Mesenchymal stem cell (in vitro differentiated cells and primary cell): ENCODE measurements at regions not wholly inside any gene's neighbourhood (a gene's known extent, or its start where the extent isn't known, plus 50 kb on each side); places are given as distances from the start of the nearest gene placed in this dataset.

ENCODE experiments used
- DNase-seq: peaks from one replicate; pipeline ENCODE4 v3.0.0-alpha.2; 2013
- H2AFZ ChIP-seq: one replicate; pipeline ENCODE4 v1.6.1; 2013; ENCODE audit warnings: low read depth, mild to moderate bottlenecking, control low read depth, inconsistent platforms, low read length, moderate library complexity
- H2AK5ac ChIP-seq: 2 replicates; pipeline ENCODE4 v1.6.1; 2013; ENCODE audit warnings: low read length, moderate library complexity, mild to moderate bottlenecking, inconsistent platforms; ENCODE audit not compliant: severe bottlenecking
- H2BK120ac ChIP-seq: one replicate; pipeline ENCODE4 v1.6.1; 2013; ENCODE audit warnings: low read depth, mild to moderate bottlenecking, inconsistent platforms, low read length, moderate library complexity
- H2BK12ac ChIP-seq, 2 experiments: one replicate each; pipeline ENCODE4 v1.6.1; 2013; ENCODE audit warnings: inconsistent platforms in 2 of 2, low read length in 2 of 2, mild to moderate bottlenecking in 2 of 2, moderate library complexity in 2 of 2, control low read depth in 1 of 2
- H2BK15ac ChIP-seq: one replicate; pipeline ENCODE4 v1.6.1; 2013; ENCODE audit warnings: mild to moderate bottlenecking, low read depth, inconsistent platforms; ENCODE audit not compliant: poor library complexity, severe bottlenecking
- H2BK5ac ChIP-seq: 2 replicates; pipeline ENCODE4 v1.6.1; 2013; ENCODE audit warnings: low read depth, mild to moderate bottlenecking, low read length, control low read depth, inconsistent platforms; ENCODE audit not compliant: poor library complexity, severe bottlenecking
- H3K14ac ChIP-seq, 2 experiments: one replicate each; pipeline ENCODE4 v1.6.1; 2013; ENCODE audit warnings: inconsistent platforms in 2 of 2, low read length in 2 of 2, control low read depth in 1 of 2, mild to moderate bottlenecking in 1 of 2, moderate library complexity in 1 of 2
- H3K18ac ChIP-seq, 2 experiments: one replicate each; pipeline ENCODE4 v1.6.1; 2013; ENCODE audit warnings: inconsistent platforms in 2 of 2, low read length in 2 of 2, control low read depth in 1 of 2, low read depth in 1 of 2, mild to moderate bottlenecking in 1 of 2
- H3K23ac ChIP-seq, 2 experiments: one replicate each; pipeline ENCODE4 v1.6.1; 2013; ENCODE audit warnings: inconsistent platforms in 2 of 2, low read length in 2 of 2, mild to moderate bottlenecking in 2 of 2, moderate library complexity in 2 of 2, control low read depth in 1 of 2
- H3K27ac ChIP-seq: 2 replicates; pipeline ENCODE4 v1.5.1; 2013; ENCODE audit warnings: mild to moderate bottlenecking, moderate library complexity, low read length, control low read depth, inconsistent platforms; ENCODE audit not compliant: poor library complexity, severe bottlenecking
- H3K27me3 ChIP-seq, 2 experiments: 2 replicates each; pipeline versions ENCODE4 v1.6.1 to v1.7.0; 2013; ENCODE audit warnings: low read length in 2 of 2, mild to moderate bottlenecking in 2 of 2, moderate library complexity in 2 of 2, control low read depth in 1 of 2, inconsistent platforms in 1 of 2; ENCODE audit not compliant: control insufficient read depth in 1 of 2, insufficient read depth in 1 of 2
- H3K36me3 ChIP-seq, 2 experiments: 2 replicates each; pipeline versions ENCODE4 v1.6.1 to v1.7.0; 2013; ENCODE audit warnings: low read length in 2 of 2, control low read depth in 1 of 2, inconsistent platforms in 1 of 2, low read depth in 1 of 2, mild to moderate bottlenecking in 1 of 2; ENCODE audit not compliant: insufficient read depth in 2 of 2, control insufficient read depth in 1 of 2
- H3K4ac ChIP-seq, 2 experiments: one replicate each; pipeline ENCODE4 v1.6.1; 2013; ENCODE audit warnings: inconsistent platforms in 2 of 2, low read length in 2 of 2, mild to moderate bottlenecking in 2 of 2, moderate library complexity in 2 of 2, control low read depth in 1 of 2, low read depth in 1 of 2
- H3K4me1 ChIP-seq: 2 replicates; pipeline ENCODE4 v1.6.1; 2013; ENCODE audit warnings: low read depth, low read length, control low read depth; ENCODE audit not compliant: control insufficient read depth, insufficient read depth
- H3K4me2 ChIP-seq: 2 replicates; pipeline ENCODE4 v1.6.1; 2013; ENCODE audit warnings: low read length, mild to moderate bottlenecking, inconsistent platforms; ENCODE audit not compliant: poor library complexity, severe bottlenecking
- H3K4me3 ChIP-seq, 2 experiments: 2 replicates each; pipeline versions ENCODE4 v1.5.1 to v1.7.0; 2013; ENCODE audit warnings: low read length in 2 of 2, mild to moderate bottlenecking in 2 of 2, control low read depth in 1 of 2, low read depth in 1 of 2; ENCODE audit not compliant: insufficient read depth in 1 of 2
- H3K79me1 ChIP-seq: replicated peaks from 2 replicates; pipeline ENCODE4 v1.6.1; 2013; ENCODE audit warnings: mild to moderate bottlenecking, control low read depth, low read length, inconsistent platforms; ENCODE audit not compliant: poor library complexity, severe bottlenecking
- H3K9ac ChIP-seq: 2 replicates; pipeline ENCODE4 v1.7.0; 2013; ENCODE audit warnings: mild to moderate bottlenecking, low read length, moderate library complexity
- H3K9me3 ChIP-seq: 2 replicates; pipeline ENCODE4 v1.7.0; 2013; ENCODE audit warnings: mild to moderate bottlenecking, low read length; ENCODE audit not compliant: control insufficient read depth
- H4K8ac ChIP-seq: one replicate; pipeline ENCODE4 v1.6.1; 2013; ENCODE audit warnings: inconsistent platforms, mild to moderate bottlenecking, low read length, moderate library complexity
- H4K91ac ChIP-seq: one replicate; pipeline ENCODE4 v1.6.1; 2013; ENCODE audit warnings: mild to moderate bottlenecking, low read length, inconsistent platforms
- WGBS: methylation state at CpG from one replicate; pipeline ENCODE4 v1.1.7; 2013; ENCODE audit warnings: mixed read lengths; 5-methylcytosine and 5-hydroxymethylcytosine counted together

GRCh38 chr9:1532171-1532570 lies 482.0 kb downstream of the DMRT2 start:
- H4K91ac ChIP-seq = no peak overlapping the region
- H3K4me1 ChIP-seq = no peaks in the 10 kb centered on the region
- H3K14ac ChIP-seq = no peak overlapping the region
- no peak overlapping the region for H3K18ac ChIP-seq
- H3K27me3 ChIP-seq = no peaks in the 10 kb centered on the region
- no peaks in the 10 kb centered on the region for H3K79me1 ChIP-seq
- H3K36me3 ChIP-seq = no peaks in the 10 kb centered on the region
- no peaks in the 10 kb centered on the region for H3K9me3 ChIP-seq
- no peak overlapping the region for H2AFZ ChIP-seq
- H4K8ac ChIP-seq = no peak overlapping the region
- no peak overlapping the region for H3K4me3 ChIP-seq
- no peak overlapping the region for H3K4me2 ChIP-seq
- H2AK5ac ChIP-seq = no peak overlapping the region
- no peak overlapping the region for H3K9ac ChIP-seq
- 56% methylated on average over 4 of the region's 4 CpGs for WGBS
- no peak overlapping the region for H2BK5ac ChIP-seq
- H2BK12ac ChIP-seq = no peak overlapping the region
- no peak for DNase-seq
- H3K27ac ChIP-seq = no peak overlapping the region
- no peak overlapping the region for H2BK120ac ChIP-seq
- no peak overlapping the region for H3K4ac ChIP-seq
- H3K23ac ChIP-seq = no peak overlapping the region
- H2BK15ac ChIP-seq = no peak overlapping the region

GRCh38 chr9:1535051-1535450 lies 480.1 kb upstream of the SMARCA2 start:
- Histone ChIP-seq H3K4me1 (no peaks in the 10 kb centered on the region), H3K18ac (no peak overlapping the region), H3K23ac (no peak overlapping the region), H3K79me1 (no peaks in the 10 kb centered on the region), H2BK5ac (no peak overlapping the region), H2AFZ (no peak overlapping the region), H3K27me3 (no peaks in the 10 kb centered on the region), H3K36me3 (no peaks in the 10 kb centered on the region), H4K8ac (no peak overlapping the region), H3K14ac (no peak overlapping the region), H2BK120ac (no peak overlapping the region), H3K27ac (no peak overlapping the region), H3K4me2 (no peak overlapping the region), H3K9ac (no peak overlapping the region), H3K9me3 (no peaks in the 10 kb centered on the region), H2AK5ac (no peak overlapping the region), H2BK15ac (no peak overlapping the region), H2BK12ac (no peak overlapping the region), H3K4me3 (no peak overlapping the region), H4K91ac (no peak overlapping the region), H3K4ac (no peak overlapping the region)
- WGBS = 78% methylated on average over 1 of the region's 2 CpGs
- no peak for DNase-seq

GRCh38 chr9:1535599-1535998 lies 479.5 kb upstream of the SMARCA2 start:
- Histone ChIP-seq H2AFZ (no peak overlapping the region), H2BK120ac (no peak overlapping the region), H2BK12ac (no peak overlapping the region), H3K23ac (no peak overlapping the region), H3K27me3 (no peaks in the 10 kb centered on the region), H2BK15ac (no peak overlapping the region), H3K4me2 (no peak overlapping the region), H2BK5ac (no peak overlapping the region), H2AK5ac (no peak overlapping the region), H3K18ac (no peak overlapping the region), H3K4ac (no peak overlapping the region), H3K79me1 (no peaks in the 10 kb centered on the region), H3K36me3 (no peaks in the 10 kb centered on the region), H3K9me3 (no peaks in the 10 kb centered on the region), H3K27ac (no peak overlapping the region), H3K4me3 (no peak overlapping the region), H4K8ac (no peak overlapping the region), H4K91ac (no peak overlapping the region), H3K9ac (no peak overlapping the region), H3K4me1 (no peaks in the 10 kb centered on the region), H3K14ac (no peak overlapping the region)
- 18% methylated on average over 1 of the region's 2 CpGs for WGBS
- no peak for DNase-seq

GRCh38 chr9:1536522-1537170 lies 478.5 kb upstream of the SMARCA2 start:
- H3K18ac ChIP-seq = no peak overlapping the region
- DNase-seq = no peak
- no peak overlapping the region for H3K27ac ChIP-seq
- H3K9ac ChIP-seq = no peak overlapping the region
- 42% methylated on average over 4 of the region's 5 CpGs for WGBS
- no peak overlapping the region for H3K4me3 ChIP-seq
- no peaks in the 10 kb centered on the region for H3K36me3 ChIP-seq
- no peak overlapping the region for H4K91ac ChIP-seq
- H2BK12ac ChIP-seq = no peak overlapping the region
- no peak overlapping the region for H4K8ac ChIP-seq
- H3K4ac ChIP-seq = no peak overlapping the region
- H3K23ac ChIP-seq = no peak overlapping the region
- H2BK15ac ChIP-seq = no peak overlapping the region
- no peak overlapping the region for H2AFZ ChIP-seq
- no peak overlapping the region for H2BK5ac ChIP-seq
- H2AK5ac ChIP-seq = no peak overlapping the region
- no peak overlapping the region for H2BK120ac ChIP-seq
- H3K79me1 ChIP-seq = no peaks in the 10 kb centered on the region
- H3K14ac ChIP-seq = no peak overlapping the region
- H3K27me3 ChIP-seq = no peaks in the 10 kb centered on the region
- H3K4me1 ChIP-seq = no peaks in the 10 kb centered on the region
- no peaks in the 10 kb centered on the region for H3K9me3 ChIP-seq
- no peak overlapping the region for H3K4me2 ChIP-seq
